ENCODE measurements at regions not wholly inside any gene's neighbourhood (a gene's known extent, or its start where the extent isn't known, plus 50 kb on each side); places are given as distances from the start of the nearest gene placed in this dataset.
"Not testable (repeated sequence)": the region's sequence is repeated elsewhere in the genome, so short reads cannot be mapped to it uniquely, and the experiment has no call there.

- ChIA-PET CTCF (no interaction called here), POLR2A (no interaction called here)
- no peak for TF ChIP-seq CTCF (IDR thresholded peaks at IDR 0.05)
- Mint-ChIP-seq H3K4me3 (no peak overlapping the region), H3K36me3 (ENCODE audit: low read depth) (no peaks in the 10 kb centered on the region), H3K27ac (no peak overlapping the region), H3K27me3 (no peaks in the 10 kb centered on the region), H3K4me1 (no peaks in the 10 kb centered on the region), H3K9me3 (peaks cover 4% of the 10 kb centered on the region)
- ATAC-seq (ENCODE audit: low read depth) = no peak
- no peak for DNase-seq
- intact Hi-C loops (cut with micrococcal nuclease) = no loop called here
Observed at GRCh38 chr13:89204435-89204834, 1533.3 kb downstream of the SLITRK5 start.

- ATAC-seq (ENCODE audit: low read depth) = no peak
- intact Hi-C loops (cut with micrococcal nuclease) = no loop called here
- no peak for DNase-seq
- TF ChIP-seq CTCF (IDR thresholded peaks at IDR 0.05) = no peak
- H3K4me3 Mint-ChIP-seq = no peak overlapping the region
- H3K4me1 Mint-ChIP-seq = no peaks in the 10 kb centered on the region
- no peaks in the 10 kb centered on the region for H3K27me3 Mint-ChIP-seq
- H3K27ac Mint-ChIP-seq = no peak overlapping the region
- POLR2A ChIA-PET = no interaction called here
- CTCF ChIA-PET = no interaction called here
- no peaks in the 10 kb centered on the region for H3K36me3 Mint-ChIP-seq (ENCODE audit: low read depth)
- H3K9me3 Mint-ChIP-seq = peaks cover 4% of the 10 kb centered on the region
Observed at GRCh38 chr13:89205856-89206520, 1534.8 kb downstream of the SLITRK5 start.

DNA sequence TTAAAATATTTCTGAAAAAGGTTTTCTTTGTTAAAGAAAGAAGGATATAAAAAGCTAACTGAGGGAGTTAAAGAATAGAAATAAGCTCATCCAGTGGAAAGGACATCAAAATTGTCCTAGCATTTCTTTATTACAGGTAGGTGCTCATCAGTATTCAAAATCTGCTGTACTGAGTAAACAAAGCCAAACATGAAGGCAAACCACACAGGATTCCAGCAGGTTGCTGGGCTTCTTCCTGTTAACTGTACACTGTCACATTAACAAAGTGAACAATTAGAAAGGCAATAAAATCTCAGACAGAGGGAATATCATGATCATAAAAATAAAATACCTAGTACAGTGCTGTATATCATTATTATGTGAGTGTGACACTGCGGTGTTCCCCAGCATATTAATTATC is 1541.0 kb downstream of the SLITRK5 start:
- no peak overlapping the region for H3K27ac Mint-ChIP-seq
- ChIA-PET CTCF (no interaction called here), POLR2A (no interaction called here)
- no peaks in the 10 kb centered on the region for H3K4me1 Mint-ChIP-seq
- no peak for TF ChIP-seq CTCF (IDR thresholded peaks at IDR 0.05)
- H3K36me3 Mint-ChIP-seq (ENCODE audit: low read depth) = no peaks in the 10 kb centered on the region
- intact Hi-C loops (cut with micrococcal nuclease) = no loop called here
- ATAC-seq (ENCODE audit: low read depth) (no peak), DNase-seq (no peak)
- no peaks in the 10 kb centered on the region for H3K27me3 Mint-ChIP-seq
- no peak overlapping the region for H3K4me3 Mint-ChIP-seq
- H3K9me3 Mint-ChIP-seq = peaks cover 8% of the 10 kb centered on the region

- ATAC-seq (ENCODE audit: low read depth) = no peak
- Mint-ChIP-seq H3K27ac (no peak overlapping the region), H3K27me3 (no peaks in the 10 kb centered on the region), H3K9me3 (peaks cover 8% of the 10 kb centered on the region), H3K4me3 (no peak overlapping the region), H3K4me1 (no peaks in the 10 kb centered on the region), H3K36me3 (ENCODE audit: low read depth) (no peaks in the 10 kb centered on the region)
- DNase-seq = no peak
- CTCF ChIA-PET = no interaction called here
- TF ChIP-seq CTCF (IDR thresholded peaks at IDR 0.05) = no peak
- intact Hi-C loops (cut with micrococcal nuclease) = no loop called here
- POLR2A ChIA-PET = no interaction called here
Observed at GRCh38 chr13:89214185-89214584, 1543.0 kb downstream of the SLITRK5 start.

DNA sequence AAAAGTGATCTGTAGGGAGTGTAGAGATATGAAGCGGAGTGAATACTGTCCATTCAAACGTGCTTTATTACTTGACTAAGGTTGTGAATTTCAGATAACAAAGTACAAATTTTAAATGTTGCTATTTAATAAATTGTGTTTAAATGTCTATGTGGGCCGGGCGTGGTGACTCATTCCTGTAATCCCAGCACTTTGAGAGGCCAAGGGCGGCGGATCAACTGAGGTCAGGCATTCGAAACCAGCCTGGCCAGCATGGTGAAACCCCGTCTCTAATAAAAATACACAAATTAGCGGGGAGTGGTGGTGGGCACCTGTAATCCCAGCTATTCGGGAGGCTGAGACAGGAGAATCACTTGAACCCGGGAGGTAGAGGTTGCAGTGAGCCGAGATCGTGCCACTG is 1544.1 kb downstream of the SLITRK5 start:
- H3K4me3 Mint-ChIP-seq; H3K36me3 Mint-ChIP-seq (ENCODE audit: low read depth); CTCF ChIA-PET; DNase-seq; H3K27ac Mint-ChIP-seq; intact Hi-C loops (cut with micrococcal nuclease); H3K9me3 Mint-ChIP-seq; H3K27me3 Mint-ChIP-seq; POLR2A ChIA-PET; ATAC-seq (ENCODE audit: low read depth); H3K4me1 Mint-ChIP-seq: not testable (repeated sequence)

GRCh38 chr13:89217813-89218212 is 1546.6 kb downstream of the SLITRK5 start:
- Mint-ChIP-seq H3K4me1 (no peaks in the 10 kb centered on the region), H3K27me3 (no peaks in the 10 kb centered on the region), H3K27ac (no peak overlapping the region), H3K9me3 (peaks cover 10% of the 10 kb centered on the region), H3K4me3 (no peak overlapping the region), H3K36me3 (ENCODE audit: low read depth) (no peaks in the 10 kb centered on the region)
- TF ChIP-seq CTCF (IDR thresholded peaks at IDR 0.05) = no peak
- ChIA-PET POLR2A (no interaction called here), CTCF (no interaction called here)
- intact Hi-C loops (cut with micrococcal nuclease) = no loop called here
- DNase-seq (no peak), ATAC-seq (ENCODE audit: low read depth) (no peak)
